ENCODE measurements at regions not wholly inside any gene's neighbourhood (a gene's known extent, or its start where the extent isn't known, plus 50 kb on each side); places are given as distances from the start of the nearest gene placed in this dataset.

DNA sequence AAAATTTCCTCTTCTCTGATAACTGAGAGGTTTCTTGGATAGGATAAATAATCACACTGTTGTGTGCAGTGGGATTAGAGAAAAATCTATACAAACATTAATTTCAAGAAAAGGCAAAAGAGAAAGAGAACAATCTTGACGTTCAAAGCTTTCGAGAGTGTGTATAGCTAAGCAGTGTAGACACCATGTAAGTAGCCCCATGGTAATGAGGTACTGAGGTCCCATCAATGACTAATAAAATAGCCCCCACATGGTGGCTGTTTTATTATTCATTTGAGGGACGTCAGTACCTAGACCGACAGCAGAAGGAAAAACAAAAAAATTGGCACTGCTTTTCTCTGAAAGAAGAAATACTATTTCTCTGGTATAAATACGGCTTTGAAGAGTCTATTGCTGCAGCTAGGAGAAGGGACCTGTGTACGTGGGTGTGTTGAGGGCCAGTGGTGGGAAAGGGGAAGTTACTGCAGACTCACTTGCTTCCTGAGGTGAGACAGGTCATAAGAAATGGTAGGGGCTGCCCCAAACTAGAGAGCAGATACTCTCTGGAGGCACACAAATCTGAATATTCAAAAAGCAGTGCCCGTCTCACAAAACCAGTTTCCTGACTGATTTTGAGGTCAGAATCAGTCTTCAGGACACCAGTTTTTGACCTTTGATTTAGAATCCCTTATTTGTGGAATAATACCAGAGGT lies 339.8 kb downstream of the EMP1 start:
- no peaks in the 10 kb centered on the region for H3K27me3 ChIP-seq (ENCODE audit: insufficient read depth, poor library complexity, severe bottlenecking)
- H3K4me3 ChIP-seq (replicated peaks; ENCODE audit: insufficient read depth, low read length), result no peak overlapping the region
- peak in 1 of 2 experiments; percentile 3 for DNase-seq (ENCODE audit: low read depth in 1 of 2, low spot score in 1 of 2)
- TF ChIP-seq, protein P1, sequence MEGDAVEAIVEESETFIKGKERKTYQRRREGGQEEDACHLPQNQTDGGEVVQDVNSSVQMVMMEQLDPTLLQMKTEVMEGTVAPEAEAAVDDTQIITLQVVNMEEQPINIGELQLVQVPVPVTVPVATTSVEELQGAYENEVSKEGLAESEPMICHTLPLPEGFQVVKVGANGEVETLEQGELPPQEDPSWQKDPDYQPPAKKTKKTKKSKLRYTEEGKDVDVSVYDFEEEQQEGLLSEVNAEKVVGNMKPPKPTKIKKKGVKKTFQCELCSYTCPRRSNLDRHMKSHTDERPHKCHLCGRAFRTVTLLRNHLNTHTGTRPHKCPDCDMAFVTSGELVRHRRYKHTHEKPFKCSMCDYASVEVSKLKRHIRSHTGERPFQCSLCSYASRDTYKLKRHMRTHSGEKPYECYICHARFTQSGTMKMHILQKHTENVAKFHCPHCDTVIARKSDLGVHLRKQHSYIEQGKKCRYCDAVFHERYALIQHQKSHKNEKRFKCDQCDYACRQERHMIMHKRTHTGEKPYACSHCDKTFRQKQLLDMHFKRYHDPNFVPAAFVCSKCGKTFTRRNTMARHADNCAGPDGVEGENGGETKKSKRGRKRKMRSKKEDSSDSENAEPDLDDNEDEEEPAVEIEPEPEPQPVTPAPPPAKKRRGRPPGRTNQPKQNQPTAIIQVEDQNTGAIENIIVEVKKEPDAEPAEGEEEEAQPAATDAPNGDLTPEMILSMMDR (IDR thresholded peaks at IDR 0.05; ENCODE audit: insufficient read depth, low read length), result no peak
- TF ChIP-seq SPI1 (IDR thresholded peaks at IDR 0.05; ENCODE audit: borderline replicate concordance, low read depth), result no peak
- TF ChIP-seq, protein P2, sequence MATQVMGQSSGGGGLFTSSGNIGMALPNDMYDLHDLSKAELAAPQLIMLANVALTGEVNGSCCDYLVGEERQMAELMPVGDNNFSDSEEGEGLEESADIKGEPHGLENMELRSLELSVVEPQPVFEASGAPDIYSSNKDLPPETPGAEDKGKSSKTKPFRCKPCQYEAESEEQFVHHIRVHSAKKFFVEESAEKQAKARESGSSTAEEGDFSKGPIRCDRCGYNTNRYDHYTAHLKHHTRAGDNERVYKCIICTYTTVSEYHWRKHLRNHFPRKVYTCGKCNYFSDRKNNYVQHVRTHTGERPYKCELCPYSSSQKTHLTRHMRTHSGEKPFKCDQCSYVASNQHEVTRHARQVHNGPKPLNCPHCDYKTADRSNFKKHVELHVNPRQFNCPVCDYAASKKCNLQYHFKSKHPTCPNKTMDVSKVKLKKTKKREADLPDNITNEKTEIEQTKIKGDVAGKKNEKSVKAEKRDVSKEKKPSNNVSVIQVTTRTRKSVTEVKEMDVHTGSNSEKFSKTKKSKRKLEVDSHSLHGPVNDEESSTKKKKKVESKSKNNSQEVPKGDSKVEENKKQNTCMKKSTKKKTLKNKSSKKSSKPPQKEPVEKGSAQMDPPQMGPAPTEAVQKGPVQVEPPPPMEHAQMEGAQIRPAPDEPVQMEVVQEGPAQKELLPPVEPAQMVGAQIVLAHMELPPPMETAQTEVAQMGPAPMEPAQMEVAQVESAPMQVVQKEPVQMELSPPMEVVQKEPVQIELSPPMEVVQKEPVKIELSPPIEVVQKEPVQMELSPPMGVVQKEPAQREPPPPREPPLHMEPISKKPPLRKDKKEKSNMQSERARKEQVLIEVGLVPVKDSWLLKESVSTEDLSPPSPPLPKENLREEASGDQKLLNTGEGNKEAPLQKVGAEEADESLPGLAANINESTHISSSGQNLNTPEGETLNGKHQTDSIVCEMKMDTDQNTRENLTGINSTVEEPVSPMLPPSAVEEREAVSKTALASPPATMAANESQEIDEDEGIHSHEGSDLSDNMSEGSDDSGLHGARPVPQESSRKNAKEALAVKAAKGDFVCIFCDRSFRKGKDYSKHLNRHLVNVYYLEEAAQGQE (IDR thresholded peaks at IDR 0.05; ENCODE audit: insufficient replicate concordance, low read depth), result no peak
- TF ChIP-seq POLR2AphosphoS5 (IDR thresholded peaks at IDR 0.05; ENCODE audit: low read depth), result no peak
- TF ChIP-seq GABPA (IDR thresholded peaks at IDR 0.05; ENCODE audit: low read depth), result no peak
- no peak overlapping the region for H3K27ac ChIP-seq (replicated peaks)

DNA sequence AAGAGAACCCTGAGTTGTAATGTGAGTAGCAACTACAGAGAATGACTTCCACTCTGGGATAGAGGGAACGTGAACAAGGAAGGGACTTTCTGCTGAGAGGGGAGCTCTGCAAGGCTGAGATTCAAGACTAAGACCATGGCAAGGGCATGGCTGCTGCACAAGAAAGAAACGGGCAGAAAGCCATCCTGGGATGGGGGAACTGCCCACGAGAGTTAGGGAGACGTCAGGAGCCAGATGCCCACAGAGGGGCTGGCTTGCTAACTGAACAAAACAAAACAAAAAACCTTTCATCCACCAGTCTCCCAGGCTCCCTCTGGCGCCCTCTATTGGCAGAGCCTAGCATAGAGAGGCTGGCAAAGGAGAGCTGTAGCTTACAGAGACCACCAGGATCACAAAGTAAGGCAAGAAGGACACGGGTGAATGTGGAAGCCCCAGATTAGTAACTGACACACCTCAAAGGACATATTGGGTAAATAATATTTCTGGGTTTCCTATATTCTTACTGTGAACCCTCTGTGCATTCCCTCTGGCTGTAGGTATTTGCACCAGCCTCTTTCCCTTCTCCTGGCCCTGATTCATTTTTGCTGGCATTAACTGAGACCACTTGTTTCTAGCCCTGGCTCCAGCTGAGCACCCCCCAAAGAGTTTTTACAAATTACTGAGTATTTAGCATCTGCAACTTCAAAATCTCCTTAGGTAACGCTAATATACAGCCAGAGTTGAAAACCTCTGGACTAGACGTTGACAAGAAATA lies 338.3 kb downstream of the EMP1 start:
- Histone ChIP-seq H3K4me3 (replicated peaks; ENCODE audit: insufficient read depth, low read length) (no peak overlapping the region), H3K27ac (replicated peaks) (no peak overlapping the region), H3K27me3 (ENCODE audit: insufficient read depth, poor library complexity, severe bottlenecking) (no peaks in the 10 kb centered on the region)
- DNase-seq (ENCODE audit: low read depth in 1 of 2, low spot score in 1 of 2), result peak; percentile 6 to 30
- TF ChIP-seq, protein P1 (IDR thresholded peaks at IDR 0.05; ENCODE audit: insufficient read depth, low read length), result peak; percentile 85
- no peak for TF ChIP-seq SPI1 (IDR thresholded peaks at IDR 0.05; ENCODE audit: borderline replicate concordance, low read depth)

DNA sequence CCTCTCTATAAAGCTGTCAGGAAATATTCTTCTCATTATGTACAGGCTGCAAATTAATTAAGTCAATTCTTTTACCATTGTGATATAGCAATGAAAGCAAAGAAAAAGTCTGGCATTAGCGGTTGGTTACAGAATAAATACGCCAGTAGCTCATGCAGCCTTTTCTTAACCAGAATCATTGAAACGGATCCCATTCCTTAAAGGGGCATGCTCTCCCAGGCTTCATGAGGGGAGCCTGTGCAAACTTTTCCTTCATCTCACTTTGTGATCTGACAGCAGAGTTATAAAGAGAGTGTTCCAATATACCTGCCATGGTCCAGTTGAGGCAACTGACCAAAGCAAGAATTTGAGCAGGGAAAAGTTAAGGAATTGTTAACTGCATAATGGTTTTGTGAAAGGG lies 337.7 kb downstream of the EMP1 start:
- H3K4me3 ChIP-seq (replicated peaks; ENCODE audit: insufficient read depth, low read length), result no peak overlapping the region
- H3K27me3 ChIP-seq (ENCODE audit: insufficient read depth, poor library complexity, severe bottlenecking), result no peaks in the 10 kb centered on the region
- H3K27ac ChIP-seq (replicated peaks), result no peak overlapping the region
- DNase-seq (ENCODE audit: low read depth in 1 of 2, low spot score in 1 of 2), result no peak
- TF ChIP-seq GABPA (IDR thresholded peaks at IDR 0.05; ENCODE audit: low read depth) (no peak), POLR2AphosphoS5 (IDR thresholded peaks at IDR 0.05; ENCODE audit: low read depth) (no peak), SPI1 (IDR thresholded peaks at IDR 0.05; ENCODE audit: borderline replicate concordance, low read depth) (no peak)
- TF ChIP-seq, protein P2 (IDR thresholded peaks at IDR 0.05; ENCODE audit: insufficient replicate concordance, low read depth), result no peak
- TF ChIP-seq, protein P1 (IDR thresholded peaks at IDR 0.05; ENCODE audit: insufficient read depth, low read length), result no peak
